DND-41 (cell line): ENCODE measurements at regions not wholly inside any gene's neighbourhood (a gene's known extent, or its start where the extent isn't known, plus 50 kb on each side); places are given as distances from the start of the nearest gene placed in this dataset.

Experiments used
- EZH2 ChIP-seq: IDR thresholded peaks from 3 replicates; pipeline ENCODE4 v1.6.1; 2012; ENCODE audit warnings: borderline replicate concordance, low read depth, mild to moderate bottlenecking, moderate library complexity, low read length, inconsistent platforms; ENCODE audit not compliant: severe bottlenecking
- TF ChIP-seq, protein P1 (sequence below): IDR thresholded peaks from 2 replicates; pipeline ENCODE4 v1.5.1; 2012; ENCODE audit warnings: borderline replicate concordance, low read length, moderate library complexity, mild to moderate bottlenecking; ENCODE audit not compliant: poor library complexity, severe bottlenecking; ENCODE audit errors: extremely low read depth

DNA sequence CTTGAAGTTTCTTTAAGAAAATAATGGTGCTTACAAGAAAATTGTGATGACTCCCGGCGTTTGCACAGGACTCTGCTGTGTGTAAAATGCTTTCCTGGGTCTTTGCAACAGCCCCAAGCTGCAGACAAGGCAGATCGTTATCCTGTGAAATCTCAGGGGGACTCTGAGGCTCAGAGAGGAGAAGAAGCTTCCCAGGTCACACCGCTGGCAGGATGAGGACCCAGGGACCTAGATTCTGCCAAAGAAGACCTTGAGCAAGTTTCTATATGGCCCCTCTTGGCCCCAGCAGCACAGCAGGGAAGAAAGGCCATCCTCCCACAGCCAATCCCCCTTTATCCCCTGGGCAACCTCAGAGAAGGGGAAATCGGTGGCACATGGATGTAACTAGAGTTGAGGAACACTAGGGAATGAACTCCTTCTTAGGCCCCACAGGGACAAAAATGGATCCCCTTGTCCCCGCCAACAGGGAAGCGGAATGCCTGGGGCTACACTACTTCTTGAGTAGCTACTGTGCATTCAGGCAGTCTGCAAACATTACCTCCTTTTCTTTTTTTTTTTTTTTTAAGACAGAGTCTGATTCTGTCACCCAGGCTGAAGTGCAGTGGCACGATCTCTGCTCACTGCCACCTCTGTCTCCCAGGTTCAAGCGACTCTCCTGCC lies 72.8 kb downstream of the CPN2 start:
- TF ChIP-seq, protein P1, sequence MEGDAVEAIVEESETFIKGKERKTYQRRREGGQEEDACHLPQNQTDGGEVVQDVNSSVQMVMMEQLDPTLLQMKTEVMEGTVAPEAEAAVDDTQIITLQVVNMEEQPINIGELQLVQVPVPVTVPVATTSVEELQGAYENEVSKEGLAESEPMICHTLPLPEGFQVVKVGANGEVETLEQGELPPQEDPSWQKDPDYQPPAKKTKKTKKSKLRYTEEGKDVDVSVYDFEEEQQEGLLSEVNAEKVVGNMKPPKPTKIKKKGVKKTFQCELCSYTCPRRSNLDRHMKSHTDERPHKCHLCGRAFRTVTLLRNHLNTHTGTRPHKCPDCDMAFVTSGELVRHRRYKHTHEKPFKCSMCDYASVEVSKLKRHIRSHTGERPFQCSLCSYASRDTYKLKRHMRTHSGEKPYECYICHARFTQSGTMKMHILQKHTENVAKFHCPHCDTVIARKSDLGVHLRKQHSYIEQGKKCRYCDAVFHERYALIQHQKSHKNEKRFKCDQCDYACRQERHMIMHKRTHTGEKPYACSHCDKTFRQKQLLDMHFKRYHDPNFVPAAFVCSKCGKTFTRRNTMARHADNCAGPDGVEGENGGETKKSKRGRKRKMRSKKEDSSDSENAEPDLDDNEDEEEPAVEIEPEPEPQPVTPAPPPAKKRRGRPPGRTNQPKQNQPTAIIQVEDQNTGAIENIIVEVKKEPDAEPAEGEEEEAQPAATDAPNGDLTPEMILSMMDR: no peak
- TF ChIP-seq EZH2: no peak
